ENCODE measurements at regions not wholly inside any gene's neighbourhood (a gene's known extent, or its start where the extent isn't known, plus 50 kb on each side); places are given as distances from the start of the nearest gene placed in this dataset.

DNA sequence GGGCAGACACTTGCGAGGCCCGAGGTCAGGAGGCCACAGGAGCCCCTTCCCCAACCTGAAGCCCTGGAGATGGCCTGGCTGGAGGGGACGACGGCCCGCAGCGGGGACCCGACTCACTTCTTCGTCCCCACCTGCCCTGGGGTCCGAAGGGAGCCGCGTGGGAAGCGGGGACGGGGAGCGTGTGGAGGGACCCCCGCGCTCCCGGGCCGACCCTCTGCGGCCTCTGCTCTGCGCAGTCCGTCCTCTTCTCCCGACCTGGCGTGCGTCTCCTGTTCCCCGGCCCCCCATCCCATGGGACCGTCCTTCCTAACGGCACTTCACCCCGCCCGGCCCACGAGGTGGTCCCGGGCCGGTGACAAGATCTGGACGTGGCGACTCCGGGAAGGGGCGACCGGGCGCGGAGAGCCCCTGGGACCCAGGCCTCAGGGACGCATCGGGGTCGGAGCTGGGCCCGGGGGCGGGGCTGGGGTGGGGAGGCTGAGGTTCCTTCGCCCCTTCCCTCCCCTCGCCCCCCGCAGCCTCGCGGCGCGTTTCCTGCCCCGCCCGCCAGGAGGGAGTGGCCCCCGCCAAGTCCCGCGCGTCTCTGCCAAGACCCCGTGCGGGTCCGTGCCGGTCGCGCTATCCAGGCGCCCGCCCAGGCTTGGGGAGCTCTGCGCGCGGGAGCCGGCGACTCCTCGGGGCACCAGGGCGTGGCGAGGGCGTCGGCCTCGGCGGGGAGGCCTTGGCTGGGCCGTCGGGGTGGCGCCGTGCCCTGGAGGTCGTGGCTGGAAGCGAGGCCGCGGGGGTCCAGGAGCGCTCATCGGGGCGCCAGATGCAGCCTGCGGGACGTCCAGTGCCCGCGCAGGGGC is 97.1 kb downstream of the TNFAIP2 start:
- TF ChIP-seq ZFX (IDR thresholded peaks at IDR 0.05; ENCODE audit: borderline replicate concordance): no peak
- TF ChIP-seq, protein P1, sequence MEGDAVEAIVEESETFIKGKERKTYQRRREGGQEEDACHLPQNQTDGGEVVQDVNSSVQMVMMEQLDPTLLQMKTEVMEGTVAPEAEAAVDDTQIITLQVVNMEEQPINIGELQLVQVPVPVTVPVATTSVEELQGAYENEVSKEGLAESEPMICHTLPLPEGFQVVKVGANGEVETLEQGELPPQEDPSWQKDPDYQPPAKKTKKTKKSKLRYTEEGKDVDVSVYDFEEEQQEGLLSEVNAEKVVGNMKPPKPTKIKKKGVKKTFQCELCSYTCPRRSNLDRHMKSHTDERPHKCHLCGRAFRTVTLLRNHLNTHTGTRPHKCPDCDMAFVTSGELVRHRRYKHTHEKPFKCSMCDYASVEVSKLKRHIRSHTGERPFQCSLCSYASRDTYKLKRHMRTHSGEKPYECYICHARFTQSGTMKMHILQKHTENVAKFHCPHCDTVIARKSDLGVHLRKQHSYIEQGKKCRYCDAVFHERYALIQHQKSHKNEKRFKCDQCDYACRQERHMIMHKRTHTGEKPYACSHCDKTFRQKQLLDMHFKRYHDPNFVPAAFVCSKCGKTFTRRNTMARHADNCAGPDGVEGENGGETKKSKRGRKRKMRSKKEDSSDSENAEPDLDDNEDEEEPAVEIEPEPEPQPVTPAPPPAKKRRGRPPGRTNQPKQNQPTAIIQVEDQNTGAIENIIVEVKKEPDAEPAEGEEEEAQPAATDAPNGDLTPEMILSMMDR (IDR thresholded peaks at IDR 0.05): no peak
- no peak overlapping the region for H3K27ac ChIP-seq

DNA sequence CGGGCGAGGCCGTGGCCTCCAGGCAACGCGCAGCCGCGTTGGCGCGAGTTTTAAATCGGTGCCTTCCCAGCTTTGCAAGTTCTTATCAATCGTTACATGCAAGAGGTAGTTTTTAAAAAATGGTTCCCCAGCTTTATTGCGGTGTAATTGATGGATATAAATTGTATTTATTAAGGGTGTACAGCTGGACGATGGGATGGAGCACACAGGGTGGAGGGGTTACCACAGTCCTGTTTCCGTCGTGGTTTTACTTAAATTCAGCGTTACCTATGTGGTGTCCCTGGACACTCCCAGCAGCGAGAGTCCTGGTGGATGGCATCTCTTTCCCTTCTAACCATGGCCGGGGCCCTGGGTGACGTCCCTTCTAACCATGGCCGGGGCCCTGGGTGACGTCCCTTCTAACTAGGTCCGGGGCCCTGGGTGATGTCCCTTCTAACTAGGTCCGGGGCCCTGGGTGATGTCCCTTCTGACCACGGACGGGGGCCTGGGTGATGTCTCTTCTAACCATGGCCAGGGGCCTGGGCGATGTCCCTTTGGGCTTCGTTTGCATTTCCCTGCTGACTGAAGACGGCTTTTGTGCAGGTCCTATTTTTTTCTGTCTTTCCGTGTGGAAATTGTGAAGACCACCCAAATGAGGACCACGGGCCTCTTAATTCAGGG is 97.9 kb downstream of the TNFAIP2 start:
- TF ChIP-seq, protein P1 (IDR thresholded peaks at IDR 0.05): no peak
- no peak for TF ChIP-seq ZFX (IDR thresholded peaks at IDR 0.05; ENCODE audit: borderline replicate concordance)
- H3K27ac ChIP-seq: no peak overlapping the region

DNA sequence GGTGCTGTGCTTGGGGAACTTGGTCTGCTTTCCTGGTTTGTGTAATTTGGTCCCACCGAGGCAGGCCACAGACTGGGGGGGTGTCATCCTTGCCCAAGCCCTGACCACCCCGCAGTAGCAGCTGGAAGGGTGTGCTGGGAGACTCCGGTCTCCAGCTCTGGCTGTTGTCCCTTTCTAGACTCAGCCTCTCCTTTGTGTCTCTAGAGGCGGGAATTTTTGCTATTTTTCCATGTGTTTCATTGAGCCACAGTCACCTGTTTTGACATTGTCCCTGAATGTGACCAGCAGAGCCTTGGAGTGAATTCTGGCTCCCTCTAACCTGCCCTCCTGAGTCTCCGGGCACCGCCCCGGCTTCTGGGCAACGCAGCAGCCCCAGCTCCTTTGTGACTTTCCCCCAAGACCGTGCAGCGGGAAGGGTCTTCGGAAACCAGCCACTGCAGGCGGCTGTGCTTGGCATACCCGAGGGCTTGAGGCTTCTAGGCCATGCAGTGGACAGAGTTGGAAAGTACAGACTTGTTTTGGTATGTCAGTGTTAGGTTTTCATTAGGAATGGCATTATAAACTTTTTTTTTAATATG is 98.6 kb downstream of the TNFAIP2 start:
- TF ChIP-seq, protein P1 (IDR thresholded peaks at IDR 0.05): no peak
- TF ChIP-seq ZFX (IDR thresholded peaks at IDR 0.05; ENCODE audit: borderline replicate concordance): no peak
- no peak overlapping the region for H3K27ac ChIP-seq

DNA sequence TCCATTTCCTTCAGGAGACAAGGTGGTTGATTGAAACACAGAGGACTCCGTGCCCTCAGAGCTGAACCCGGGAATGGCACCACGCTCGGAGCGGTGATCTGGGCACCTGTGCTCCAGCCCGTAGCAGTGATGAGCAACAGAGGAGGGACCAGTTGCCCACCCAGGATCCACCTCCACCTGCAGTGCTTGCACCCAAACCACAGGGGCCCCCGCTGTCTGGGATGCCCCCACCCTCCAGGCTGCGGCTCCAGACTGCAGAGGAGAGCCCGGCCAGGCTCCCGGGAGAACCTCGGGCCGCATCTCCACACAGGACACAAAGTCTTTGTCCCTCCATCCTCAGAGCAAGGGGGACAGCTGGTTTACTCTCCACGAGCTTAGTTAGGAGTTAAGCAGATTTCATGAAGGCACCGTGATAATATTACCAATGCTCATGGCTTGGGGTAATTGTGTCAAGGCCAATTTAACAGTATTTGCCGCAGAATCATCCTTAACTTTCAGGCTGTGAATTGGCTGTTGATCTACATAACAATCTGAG is 100.6 kb downstream of the TNFAIP2 start:
- H3K27ac ChIP-seq: no peak overlapping the region
- no peak for TF ChIP-seq ZFX (IDR thresholded peaks at IDR 0.05; ENCODE audit: borderline replicate concordance)
- TF ChIP-seq, protein P1 (IDR thresholded peaks at IDR 0.05): no peak

DNA sequence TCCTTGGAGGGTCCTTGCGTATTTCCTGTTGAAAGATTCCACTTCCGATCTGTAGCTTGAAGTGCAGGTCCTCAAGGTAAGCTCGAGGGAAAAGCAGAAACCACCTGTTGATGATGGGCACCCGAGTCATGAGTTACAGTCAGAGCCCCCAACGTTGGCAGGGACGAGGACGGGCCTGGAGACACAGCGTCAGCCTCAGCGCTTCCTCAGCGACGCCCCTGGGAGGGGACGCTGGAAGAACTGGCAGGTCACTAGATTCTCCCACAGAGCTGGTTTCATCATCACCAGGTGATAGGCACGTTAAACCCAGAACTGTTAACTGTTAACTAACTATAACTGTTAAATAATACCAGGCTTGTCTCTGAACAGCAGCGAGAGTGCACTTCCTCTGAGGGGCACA is 101.8 kb downstream of the TNFAIP2 start:
- no peak overlapping the region for H3K27ac ChIP-seq
- TF ChIP-seq, protein P1 (IDR thresholded peaks at IDR 0.05): no peak
- no peak for TF ChIP-seq ZFX (IDR thresholded peaks at IDR 0.05; ENCODE audit: borderline replicate concordance)

DNA sequence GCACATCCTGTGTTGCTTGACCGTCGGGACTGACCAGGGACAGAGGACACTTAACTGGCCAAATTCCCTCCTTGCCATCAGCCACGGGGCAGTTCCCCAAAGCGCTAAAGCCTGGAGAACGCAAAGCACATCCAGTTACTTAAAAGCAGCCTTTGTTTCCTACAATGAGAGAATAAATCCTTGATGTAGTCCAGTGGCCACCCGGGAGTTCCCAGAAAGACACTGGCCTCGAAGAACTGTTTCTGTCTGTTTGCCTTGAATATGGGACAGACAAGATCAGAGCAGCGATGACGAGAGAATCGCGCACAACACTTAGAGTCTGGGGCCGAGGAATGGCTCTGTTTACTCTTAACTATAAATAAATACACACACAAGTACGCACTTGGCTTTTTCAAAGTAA is 102.2 kb downstream of the TNFAIP2 start:
- no peak overlapping the region for H3K27ac ChIP-seq
- TF ChIP-seq ZFX (IDR thresholded peaks at IDR 0.05; ENCODE audit: borderline replicate concordance): no peak
- TF ChIP-seq, protein P1 (IDR thresholded peaks at IDR 0.05): no peak
